ENCODE measurements at regions not wholly inside any gene's neighbourhood (a gene's known extent, or its start where the extent isn't known, plus 50 kb on each side); places are given as distances from the start of the nearest gene placed in this dataset.

- H3K9me3 ChIP-seq (ENCODE audit: control insufficient read depth, insufficient read depth, low read length) = no peaks in the 10 kb centered on the region
- DNase-seq (ENCODE audit: low read depth in 4 of 6, low spot score in 6 of 6) = no peak
- H3K4me1 ChIP-seq (ENCODE audit: control insufficient read depth, insufficient read depth, low read length) = no peaks in the 10 kb centered on the region
- no peaks in the 10 kb centered on the region for H3K27me3 ChIP-seq (ENCODE audit: control insufficient read depth, insufficient read depth, low read length)
- H3K36me3 ChIP-seq (ENCODE audit: control insufficient read depth, insufficient read depth, low read length) = no peaks in the 10 kb centered on the region
- no peak overlapping the region for H3K27ac ChIP-seq (ENCODE audit: low read depth, low read length)
- no peak overlapping the region for H3K4me3 ChIP-seq (ENCODE audit: low read depth, low read length)
- 97% methylated on average over 4 of the region's 5 CpGs for WGBS (ENCODE audit: insufficient coverage)
Observed at GRCh38 chr7:46486256-46487206, 565.5 kb upstream of the IGFBP3 start.

- no peak for DNase-seq (ENCODE audit: low read depth in 4 of 6, low spot score in 6 of 6)
- Histone ChIP-seq H3K36me3 (ENCODE audit: control insufficient read depth, insufficient read depth, low read length) (no peaks in the 10 kb centered on the region), H3K9me3 (ENCODE audit: control insufficient read depth, insufficient read depth, low read length) (no peaks in the 10 kb centered on the region), H3K4me3 (ENCODE audit: low read depth, low read length) (no peak overlapping the region), H3K27ac (ENCODE audit: low read depth, low read length) (no peak overlapping the region), H3K27me3 (ENCODE audit: control insufficient read depth, insufficient read depth, low read length) (no peaks in the 10 kb centered on the region), H3K4me1 (ENCODE audit: control insufficient read depth, insufficient read depth, low read length) (no peaks in the 10 kb centered on the region)
- WGBS (ENCODE audit: insufficient coverage) = 100% methylated on average over 1 of the region's 3 CpGs
Observed at GRCh38 chr7:46485481-46486065, 564.5 kb upstream of the IGFBP3 start.

GRCh38 chr7:46484906-46485305 is 563.8 kb upstream of the IGFBP3 start:
- DNase-seq (ENCODE audit: low read depth in 4 of 6, low spot score in 6 of 6) = no peak
- Histone ChIP-seq H3K4me3 (ENCODE audit: low read depth, low read length) (no peak overlapping the region), H3K4me1 (ENCODE audit: control insufficient read depth, insufficient read depth, low read length) (no peaks in the 10 kb centered on the region), H3K27me3 (ENCODE audit: control insufficient read depth, insufficient read depth, low read length) (no peaks in the 10 kb centered on the region), H3K9me3 (ENCODE audit: control insufficient read depth, insufficient read depth, low read length) (no peaks in the 10 kb centered on the region), H3K36me3 (ENCODE audit: control insufficient read depth, insufficient read depth, low read length) (no peaks in the 10 kb centered on the region), H3K27ac (ENCODE audit: low read depth, low read length) (no peak overlapping the region)
- 88% methylated on average over 3 of the region's 3 CpGs for WGBS (ENCODE audit: insufficient coverage)

- H3K9me3 ChIP-seq (ENCODE audit: control insufficient read depth, insufficient read depth, low read length) = no peaks in the 10 kb centered on the region
- H3K36me3 ChIP-seq (ENCODE audit: control insufficient read depth, insufficient read depth, low read length) = no peaks in the 10 kb centered on the region
- no peak overlapping the region for H3K27ac ChIP-seq (ENCODE audit: low read depth, low read length)
- no peaks in the 10 kb centered on the region for H3K4me1 ChIP-seq (ENCODE audit: control insufficient read depth, insufficient read depth, low read length)
- DNase-seq (ENCODE audit: low read depth in 4 of 6, low spot score in 6 of 6) = no peak
- no peaks in the 10 kb centered on the region for H3K27me3 ChIP-seq (ENCODE audit: control insufficient read depth, insufficient read depth, low read length)
- no peak overlapping the region for H3K4me3 ChIP-seq (ENCODE audit: low read depth, low read length)
- 100% methylated on average over 1 of the region's 2 CpGs for WGBS (ENCODE audit: insufficient coverage)
Observed at GRCh38 chr7:46480619-46481018, 559.5 kb upstream of the IGFBP3 start.

GRCh38 chr7:46479680-46480079 is 558.6 kb upstream of the IGFBP3 start:
- DNase-seq (ENCODE audit: low read depth in 4 of 6, low spot score in 6 of 6) = no peak
- Histone ChIP-seq H3K4me1 (ENCODE audit: control insufficient read depth, insufficient read depth, low read length) (no peaks in the 10 kb centered on the region), H3K27me3 (ENCODE audit: control insufficient read depth, insufficient read depth, low read length) (no peaks in the 10 kb centered on the region), H3K4me3 (ENCODE audit: low read depth, low read length) (no peak overlapping the region), H3K9me3 (ENCODE audit: control insufficient read depth, insufficient read depth, low read length) (no peaks in the 10 kb centered on the region), H3K27ac (ENCODE audit: low read depth, low read length) (no peak overlapping the region), H3K36me3 (ENCODE audit: control insufficient read depth, insufficient read depth, low read length) (no peaks in the 10 kb centered on the region)
- no CpG with 5 or more reads among the region's 4 CpGs for WGBS (ENCODE audit: insufficient coverage)

DNA sequence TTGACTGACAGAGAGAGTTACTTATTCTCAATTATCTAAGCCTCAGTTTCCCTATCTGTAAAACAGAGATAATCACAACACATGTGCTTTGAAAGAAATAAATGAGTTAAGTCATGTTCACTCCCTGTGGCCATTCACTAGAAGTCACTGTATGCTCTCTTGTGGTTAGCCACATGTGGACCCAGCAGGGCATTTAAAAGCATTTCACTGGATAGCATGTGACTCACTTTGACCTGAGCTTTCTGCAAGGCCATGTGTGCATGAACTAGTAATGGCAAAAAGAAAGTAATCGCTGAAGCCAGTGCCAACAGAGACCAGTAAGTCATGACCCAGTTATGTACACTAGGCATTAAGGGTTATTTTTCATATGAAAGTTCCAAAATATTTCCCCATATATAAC is 557.0 kb upstream of the IGFBP3 start:
- Histone ChIP-seq H3K27me3 (ENCODE audit: control insufficient read depth, insufficient read depth, low read length) (no peaks in the 10 kb centered on the region), H3K4me3 (ENCODE audit: low read depth, low read length) (no peak overlapping the region), H3K36me3 (ENCODE audit: control insufficient read depth, insufficient read depth, low read length) (no peaks in the 10 kb centered on the region), H3K9me3 (ENCODE audit: control insufficient read depth, insufficient read depth, low read length) (no peaks in the 10 kb centered on the region), H3K27ac (ENCODE audit: low read depth, low read length) (no peak overlapping the region), H3K4me1 (ENCODE audit: control insufficient read depth, insufficient read depth, low read length) (no peaks in the 10 kb centered on the region)
- DNase-seq (ENCODE audit: low read depth in 4 of 6, low spot score in 6 of 6) = no peak
- WGBS (ENCODE audit: insufficient coverage) = no CpG with 5 or more reads among the region's 1 CpG

GRCh38 chr7:46468753-46469356 is 547.8 kb upstream of the IGFBP3 start:
- Histone ChIP-seq H3K4me3 (ENCODE audit: low read depth, low read length) (no peak overlapping the region), H3K36me3 (ENCODE audit: control insufficient read depth, insufficient read depth, low read length) (no peaks in the 10 kb centered on the region), H3K27ac (ENCODE audit: low read depth, low read length) (no peak overlapping the region), H3K4me1 (ENCODE audit: control insufficient read depth, insufficient read depth, low read length) (no peaks in the 10 kb centered on the region), H3K27me3 (ENCODE audit: control insufficient read depth, insufficient read depth, low read length) (no peaks in the 10 kb centered on the region), H3K9me3 (ENCODE audit: control insufficient read depth, insufficient read depth, low read length) (peaks cover 35% of the 10 kb centered on the region)
- DNase-seq (ENCODE audit: low read depth in 4 of 6, low spot score in 6 of 6) = peak in 2 of 6 donors; percentile 4 to 13
- WGBS (ENCODE audit: insufficient coverage) = 72% methylated on average over 5 of the region's 6 CpGs

DNA sequence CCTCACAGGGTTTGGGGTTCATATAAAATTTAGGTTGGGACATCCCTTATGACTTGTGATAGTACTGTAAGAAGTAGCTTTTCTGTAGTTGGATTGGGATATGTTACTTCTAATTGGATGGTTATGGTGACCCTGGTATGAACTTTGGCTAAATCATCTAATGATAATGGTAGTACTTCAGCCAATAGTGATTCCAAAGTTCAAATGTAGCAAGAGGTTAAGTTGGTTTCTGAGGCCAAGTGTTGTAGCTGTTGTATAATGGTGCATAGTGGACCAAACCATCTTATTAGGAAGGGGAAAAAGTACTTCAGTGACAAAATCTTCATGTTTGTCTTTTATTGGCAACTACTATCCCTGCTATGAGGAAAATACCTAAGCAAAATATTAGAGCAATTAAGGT is 542.1 kb upstream of the IGFBP3 start:
- DNase-seq (ENCODE audit: low read depth in 4 of 6, low spot score in 6 of 6) = no peak
- Histone ChIP-seq H3K27me3 (ENCODE audit: control insufficient read depth, insufficient read depth, low read length) (no peaks in the 10 kb centered on the region), H3K9me3 (ENCODE audit: control insufficient read depth, insufficient read depth, low read length) (peaks cover 22% of the 10 kb centered on the region), H3K36me3 (ENCODE audit: control insufficient read depth, insufficient read depth, low read length) (no peaks in the 10 kb centered on the region), H3K4me1 (ENCODE audit: control insufficient read depth, insufficient read depth, low read length) (no peaks in the 10 kb centered on the region), H3K27ac (ENCODE audit: low read depth, low read length) (no peak overlapping the region), H3K4me3 (ENCODE audit: low read depth, low read length) (no peak overlapping the region)

GRCh38 chr7:46461334-46461777 is 540.3 kb upstream of the IGFBP3 start:
- whole genome bisulfite sequencing (ENCODE audit: insufficient coverage) = 83% methylated on average over 1 of the region's 3 CpGs
- Histone ChIP-seq H3K27ac (ENCODE audit: low read depth, low read length) (no peak overlapping the region), H3K27me3 (ENCODE audit: control insufficient read depth, insufficient read depth, low read length) (no peaks in the 10 kb centered on the region), H3K4me1 (ENCODE audit: control insufficient read depth, insufficient read depth, low read length) (no peaks in the 10 kb centered on the region), H3K36me3 (ENCODE audit: control insufficient read depth, insufficient read depth, low read length) (no peaks in the 10 kb centered on the region), H3K9me3 (ENCODE audit: control insufficient read depth, insufficient read depth, low read length) (peaks cover 9% of the 10 kb centered on the region), H3K4me3 (ENCODE audit: low read depth, low read length) (no peak overlapping the region)
- no peak for DNase-seq (ENCODE audit: low read depth in 4 of 6, low spot score in 6 of 6)

All from spinal cord (tissue), 9 donors.